DMS153 treated with DMSO at 0.1 percent for 48 hours (cell line): ENCODE measurements at regions not wholly inside any gene's neighbourhood (a gene's known extent, or its start where the extent isn't known, plus 50 kb on each side); places are given as distances from the start of the nearest gene placed in this dataset.
"Not testable (repeated sequence)": the region's sequence is repeated elsewhere in the genome, so short reads cannot be mapped to it uniquely, and the experiment has no call there.

ENCODE experiments used
- DNase-seq: peaks from one replicate; lab custom pipeline; 2025; ENCODE audit not compliant: unreplicated experiment; lab: John Stamatoyannopoulos, UW

GRCh38 chr4:3926271-3926670, 160.1 kb downstream of the ADRA2C start:
- not testable (repeated sequence) for DNase-seq

DNA sequence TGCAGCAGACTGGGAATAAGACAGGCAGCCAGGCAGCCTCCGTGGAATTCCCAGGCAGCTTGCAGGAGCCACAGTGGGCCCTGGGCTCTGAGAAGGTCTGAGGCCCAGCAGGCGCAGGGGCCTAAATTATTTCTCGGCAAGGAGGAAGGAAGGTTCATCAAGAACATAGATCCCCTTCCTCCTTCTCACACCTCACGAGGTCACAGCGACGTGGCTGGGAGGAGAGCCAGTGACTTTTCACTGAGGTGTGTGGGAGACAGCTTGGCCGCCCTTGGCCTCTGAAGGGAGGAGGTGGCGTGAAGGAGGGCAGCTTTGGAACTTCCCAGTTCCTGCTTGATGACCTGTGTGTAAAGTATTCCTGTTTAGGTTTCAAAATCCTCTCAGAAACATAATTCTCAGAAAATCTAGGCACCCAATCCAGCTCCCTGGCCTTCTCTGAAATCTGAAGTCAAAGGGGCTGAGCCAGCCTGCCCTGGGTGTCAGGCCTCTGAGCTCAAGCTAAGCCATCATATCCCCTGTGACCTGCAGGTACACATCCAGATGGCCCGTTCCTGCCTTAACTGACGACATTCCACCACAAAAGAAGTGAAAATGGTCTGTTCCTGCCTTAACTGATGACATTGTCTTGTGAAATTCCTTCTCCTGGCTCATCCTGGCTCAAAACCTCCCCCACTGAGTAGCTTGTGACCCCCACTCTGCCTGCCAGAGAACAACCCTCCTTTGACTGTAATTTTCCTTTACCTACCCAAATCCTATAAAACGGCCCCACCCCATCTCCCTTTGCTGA, 161.0 kb downstream of the ADRA2C start:
- DNase-seq, result not testable (repeated sequence)

GRCh38 chr4:3929431-3929830, 163.2 kb downstream of the ADRA2C start:
- not testable (repeated sequence) for DNase-seq

GRCh38 chr4:3932734-3933133, 166.5 kb downstream of the ADRA2C start:
- DNase-seq, result not testable (repeated sequence)

GRCh38 chr4:3935406-3935805, 169.2 kb downstream of the ADRA2C start:
- DNase-seq, result not testable (repeated sequence)

- no peak for DNase-seq
Observed at GRCh38 chr4:3936184-3936583, 170.0 kb downstream of the ADRA2C start.

- not testable (repeated sequence) for DNase-seq
Observed at GRCh38 chr4:3937849-3938562, 171.8 kb downstream of the ADRA2C start.

DNA sequence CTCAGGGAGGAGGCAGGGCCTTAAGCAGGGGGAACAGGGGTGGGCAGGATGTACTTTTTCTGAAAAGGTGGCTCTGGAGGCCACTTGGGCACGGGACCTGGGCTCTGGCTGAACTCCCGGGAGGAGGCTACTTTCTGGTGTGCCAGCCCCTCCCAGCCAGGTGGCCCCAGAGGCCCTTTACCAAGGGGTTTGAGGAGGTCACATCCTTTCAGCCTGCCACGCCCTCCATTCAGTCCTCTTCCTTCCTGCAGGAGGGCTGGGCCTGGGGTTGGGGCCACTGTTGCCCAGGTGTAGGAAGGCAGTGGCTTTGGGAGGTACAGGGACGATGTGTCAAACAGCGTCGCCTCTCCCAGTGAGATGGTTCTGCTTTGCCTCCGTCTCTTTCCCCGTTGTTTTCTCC, 172.5 kb downstream of the ADRA2C start:
- DNase-seq, result not testable (repeated sequence)

GRCh38 chr4:3939954-3940591, 173.9 kb downstream of the ADRA2C start:
- not testable (repeated sequence) for DNase-seq

DNA sequence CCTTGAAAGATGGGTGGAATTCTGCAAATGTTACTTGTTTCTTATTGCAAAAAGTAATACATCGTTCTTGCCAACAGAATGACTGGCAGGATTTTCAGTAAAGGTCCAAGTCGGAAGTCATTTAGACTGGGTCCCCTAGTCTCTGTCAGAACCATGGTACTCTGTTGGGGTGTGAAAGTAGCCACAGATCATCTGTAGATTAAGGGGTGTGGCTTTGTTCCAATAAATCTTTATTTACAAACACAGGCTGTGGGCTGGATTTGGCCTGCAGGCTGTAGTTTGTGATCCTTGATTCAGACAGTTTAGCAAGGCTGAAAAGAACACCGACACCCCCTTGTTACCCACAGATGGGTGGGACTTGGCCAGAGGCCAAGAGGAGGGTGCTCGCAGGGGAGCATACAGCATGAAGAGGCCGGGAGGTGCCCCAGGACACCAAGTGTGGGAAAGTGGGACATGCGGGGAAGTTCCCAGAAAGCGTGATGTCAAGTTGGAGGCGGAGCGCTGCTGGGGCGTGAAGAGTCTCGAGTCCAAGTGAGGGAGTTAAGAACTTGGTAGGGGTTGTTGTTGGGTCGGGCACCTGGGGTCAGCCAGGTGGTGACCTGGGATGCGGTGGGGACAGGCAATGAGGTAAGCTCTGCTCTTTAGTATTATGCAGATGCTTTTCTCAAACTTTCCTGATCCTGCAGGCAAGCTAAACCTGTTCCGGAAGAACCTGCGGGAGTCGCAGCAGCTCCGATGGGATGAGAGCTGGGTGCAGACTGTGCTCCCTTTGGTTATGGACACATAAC, 175.7 kb downstream of the ADRA2C start:
- DNase-seq, result not testable (repeated sequence)

DNA sequence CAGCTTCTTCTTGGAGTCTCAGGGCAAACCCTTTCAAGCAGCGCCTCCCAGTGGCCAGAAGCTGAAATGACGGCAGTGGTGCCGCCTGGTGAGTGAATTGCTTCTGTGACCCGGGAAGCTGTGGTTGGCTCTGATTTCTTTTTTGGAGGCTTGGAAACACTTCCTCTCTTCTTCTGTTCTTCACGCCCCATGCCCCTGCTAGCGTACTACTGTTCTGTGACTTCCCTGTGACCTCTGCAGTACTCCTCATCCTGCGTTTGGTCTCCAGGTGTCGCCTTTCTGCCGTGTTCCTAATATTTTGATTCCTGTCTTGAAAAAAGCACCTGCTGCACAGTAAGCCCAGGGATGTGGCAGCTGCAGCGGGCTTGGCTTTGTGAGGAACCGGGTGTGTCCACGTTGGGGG, 176.4 kb downstream of the ADRA2C start:
- not testable (repeated sequence) for DNase-seq

DNA sequence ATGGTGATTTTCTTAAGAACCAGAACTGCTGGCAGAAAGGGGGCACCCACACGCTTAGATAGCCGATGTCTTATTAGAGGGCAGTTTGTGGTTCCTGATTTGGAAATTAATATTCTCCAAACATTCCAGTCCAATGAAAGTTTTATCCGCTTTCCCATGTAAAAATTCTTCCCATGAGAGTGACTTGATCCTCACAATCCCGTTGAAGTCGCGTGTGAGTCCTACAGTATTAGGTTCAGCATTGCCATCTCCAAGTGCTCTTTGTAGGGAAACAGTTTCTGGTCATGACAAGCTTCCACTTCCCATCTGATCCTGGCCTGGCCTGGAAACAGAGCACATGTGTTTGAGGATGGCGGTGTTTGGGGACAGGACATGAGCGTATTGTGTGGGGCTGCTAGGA, 176.9 kb downstream of the ADRA2C start:
- not testable (repeated sequence) for DNase-seq

DNA sequence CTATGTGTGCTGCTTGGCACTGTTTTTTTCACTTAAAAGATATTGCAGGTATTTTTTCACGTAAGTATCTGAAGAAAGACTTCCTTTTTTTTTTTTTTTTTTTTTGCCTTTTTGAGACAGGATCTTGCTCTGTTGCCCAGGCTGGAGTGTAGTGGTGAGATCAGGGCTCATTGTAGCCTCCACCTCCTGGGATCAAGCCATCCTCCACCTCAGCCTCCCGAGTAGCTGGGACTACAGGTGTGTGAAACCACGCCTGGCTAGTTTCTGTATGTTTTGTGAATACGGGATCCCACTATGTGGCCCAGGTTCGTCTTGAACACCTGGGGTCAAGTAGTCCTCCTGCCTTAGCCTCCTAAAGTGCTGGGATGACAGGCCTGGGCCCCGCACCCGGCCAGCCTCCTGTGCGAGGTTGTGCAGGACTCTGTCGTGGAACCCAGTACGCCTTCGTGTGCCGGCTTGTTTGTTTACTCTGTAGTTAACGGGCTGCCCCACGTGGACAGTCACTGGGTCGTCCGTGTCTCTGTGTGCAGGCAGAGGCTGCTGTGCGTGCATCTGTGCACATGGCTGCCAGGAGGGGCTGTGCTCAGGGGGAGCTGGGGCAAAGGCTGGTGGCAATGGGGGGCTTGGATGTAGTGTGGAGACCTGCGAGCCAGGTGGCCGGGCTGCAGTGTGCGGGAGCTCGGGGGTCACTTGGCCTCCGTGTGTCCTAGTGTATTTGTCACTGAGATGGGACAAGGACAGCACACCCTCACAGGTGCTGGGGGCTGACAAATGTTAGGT, 179.5 kb downstream of the ADRA2C start:
- DNase-seq, result no peak

- DNase-seq, result not testable (repeated sequence)
Observed at GRCh38 chr4:3946553-3946952, 180.4 kb downstream of the ADRA2C start.

DNA sequence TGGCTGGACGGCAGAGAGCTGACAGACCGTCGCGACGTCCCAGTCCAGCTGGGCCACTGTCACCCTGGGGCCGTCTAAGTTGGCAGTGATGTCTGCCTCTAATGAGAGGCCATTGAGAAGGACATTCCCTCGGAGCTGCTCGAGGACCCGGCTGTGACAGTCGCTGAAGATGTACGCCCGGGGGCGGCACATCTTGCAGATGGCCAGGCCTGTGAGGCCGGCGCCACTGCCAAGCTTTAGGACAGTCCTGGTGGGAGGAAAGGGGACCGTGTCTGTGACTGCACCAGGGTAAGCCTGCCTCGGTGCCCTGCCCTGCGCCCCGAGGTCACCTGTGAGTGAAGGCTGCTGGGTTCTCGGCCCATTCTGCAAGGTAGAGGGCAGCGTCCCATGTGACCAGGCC, 181.6 kb downstream of the ADRA2C start:
- DNase-seq, result not testable (repeated sequence)

DNA sequence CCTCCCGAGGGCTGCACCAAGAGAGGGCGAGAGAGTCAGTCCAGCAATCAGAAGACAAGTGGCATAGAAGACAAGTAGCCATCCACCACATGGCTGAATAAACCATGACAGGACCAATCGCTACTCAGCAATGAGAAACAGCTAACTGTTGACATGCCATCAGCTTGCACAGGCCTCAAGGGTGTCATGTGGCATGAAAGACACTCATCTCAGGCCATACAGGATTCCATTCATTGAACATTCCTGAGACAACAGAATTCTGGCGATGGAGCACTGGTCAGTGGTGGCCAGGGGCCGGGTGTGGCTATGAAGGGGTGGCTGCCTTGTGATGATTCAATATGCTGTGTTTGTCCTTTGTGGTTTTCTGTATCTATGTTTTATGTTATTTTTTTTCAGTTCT, 182.0 kb downstream of the ADRA2C start:
- not testable (repeated sequence) for DNase-seq

GRCh38 chr4:3949916-3950315, 183.7 kb downstream of the ADRA2C start:
- DNase-seq, result not testable (repeated sequence)

- not testable (repeated sequence) for DNase-seq
Observed at GRCh38 chr4:3952443-3953139, 186.4 kb downstream of the ADRA2C start.

- DNase-seq, result not testable (repeated sequence)
Observed at GRCh38 chr4:3953140-3953489, 186.9 kb downstream of the ADRA2C start.
